ENCODE measurements at regions not wholly inside any gene's neighbourhood (a gene's known extent, or its start where the extent isn't known, plus 50 kb on each side); places are given as distances from the start of the nearest gene placed in this dataset.

GRCh38 chr16:17532338-17532995, 61.7 kb upstream of the XYLT1 start:
- TF ChIP-seq CTCF (IDR thresholded peaks at IDR 0.05; ENCODE audit: insufficient read depth, low read length, poor library complexity, severe bottlenecking): no peak
- Histone ChIP-seq H3K27me3 (ENCODE audit: control insufficient read depth, insufficient read depth, low read length) (no peaks in the 10 kb centered on the region), H3K4me3 (ENCODE audit: low read depth, low read length) (no peak overlapping the region), H3K36me3 (ENCODE audit: control insufficient read depth, insufficient read depth, low read length) (no peaks in the 10 kb centered on the region)
- no peak for DNase-seq (ENCODE audit: low read depth)

- no peaks in the 10 kb centered on the region for H3K27me3 ChIP-seq (ENCODE audit: control insufficient read depth, insufficient read depth, low read length)
Measured at GRCh38 chr16:17529982-17530760, 59.4 kb upstream of the XYLT1 start.

GRCh38 chr16:17526956-17527937, 56.5 kb upstream of the XYLT1 start:
- no peaks in the 10 kb centered on the region for H3K27me3 ChIP-seq (ENCODE audit: control insufficient read depth, insufficient read depth, low read length)
- TF ChIP-seq CTCF (IDR thresholded peaks at IDR 0.05; ENCODE audit: insufficient read depth, low read length, poor library complexity, severe bottlenecking): no peak
- no peaks in the 10 kb centered on the region for H3K36me3 ChIP-seq (ENCODE audit: control insufficient read depth, insufficient read depth, low read length)
- H3K4me3 ChIP-seq (ENCODE audit: low read depth, low read length): no peak overlapping the region
- DNase-seq (ENCODE audit: low read depth): no peak

More at GRCh38 chr16:17529982-17530760, 59.4 kb upstream of the XYLT1 start:
- TF ChIP-seq CTCF (IDR thresholded peaks at IDR 0.05; ENCODE audit: insufficient read depth, low read length, poor library complexity, severe bottlenecking): no peak
- no peak overlapping the region for H3K4me3 ChIP-seq (ENCODE audit: low read depth, low read length)
- no peak for DNase-seq (ENCODE audit: low read depth)
- no peaks in the 10 kb centered on the region for H3K36me3 ChIP-seq (ENCODE audit: control insufficient read depth, insufficient read depth, low read length)

- no peak for DNase-seq (ENCODE audit: low read depth)
Measured at GRCh38 chr16:17524656-17525055, 53.9 kb upstream of the XYLT1 start.

GRCh38 chr16:17520561-17520960, 49.8 kb upstream of the XYLT1 start:
- H3K4me3 ChIP-seq (ENCODE audit: low read depth, low read length): no peak overlapping the region
- no peak for DNase-seq (ENCODE audit: low read depth)
- TF ChIP-seq CTCF (IDR thresholded peaks at IDR 0.05; ENCODE audit: insufficient read depth, low read length, poor library complexity, severe bottlenecking): no peak
- no peaks in the 10 kb centered on the region for H3K36me3 ChIP-seq (ENCODE audit: control insufficient read depth, insufficient read depth, low read length)
- H3K27me3 ChIP-seq (ENCODE audit: control insufficient read depth, insufficient read depth, low read length): no peaks in the 10 kb centered on the region

More at GRCh38 chr16:17524656-17525055, 53.9 kb upstream of the XYLT1 start:
- no peak for TF ChIP-seq CTCF (IDR thresholded peaks at IDR 0.05; ENCODE audit: insufficient read depth, low read length, poor library complexity, severe bottlenecking)
- H3K27me3 ChIP-seq (ENCODE audit: control insufficient read depth, insufficient read depth, low read length): no peaks in the 10 kb centered on the region
- no peaks in the 10 kb centered on the region for H3K36me3 ChIP-seq (ENCODE audit: control insufficient read depth, insufficient read depth, low read length)
- no peak overlapping the region for H3K4me3 ChIP-seq (ENCODE audit: low read depth, low read length)
